Endothelial cell of umbilical vein (primary cell): ENCODE measurements at regions not wholly inside any gene's neighbourhood (a gene's known extent, or its start where the extent isn't known, plus 50 kb on each side); places are given as distances from the start of the nearest gene placed in this dataset.

Experiments used
- BruUV-seq: library from RNA; stranded (reverse); fragments of 400-500 nt; replicated peaks from 2 replicates; lab custom pipeline; 2021; lab: Mats Ljungman, UMichigan
- CTCF ChIA-PET: fragments of 300-600, 350-600 bp; sonication (Branson Sonifier 250); formaldehyde crosslinking; loops from one replicate; lab custom pipeline; 2021; ENCODE audit warnings: antibody characterized with exemption, inconsistent platforms; lab: Charles Lee
- POLR2A ChIA-PET: fragments of 300-600, 350-600 bp; sonication (Branson Sonifier 250); formaldehyde crosslinking; loops from one replicate; lab custom pipeline; 2021; ENCODE audit warnings: antibody characterized with exemption, inconsistent platforms; lab: Charles Lee
- DNase-seq: peaks from one replicate; pipeline ENCODE4 v3.0.0-alpha.2; 2011; ENCODE audit warnings: low read depth, low spot score
- FAIRE-seq: peaks from 2 replicates; lab custom pipeline; 2011; peaks lifted over from hg19 to GRCh38; lab: Jason Lieb, UNC
- H2AFZ ChIP-seq: 2 replicates; pipeline ENCODE4 v1.6.0; 2012; ENCODE audit warnings: low read depth, low read length, control low read depth, inconsistent platforms
- H3K27ac ChIP-seq: 2 replicates; pipeline ENCODE4 v1.5.1; 2011; ENCODE audit warnings: low read depth, mild to moderate bottlenecking, control low read depth, low read length, moderate library complexity; ENCODE audit not compliant: insufficient read depth
- H3K27me3 ChIP-seq, 2 experiments: 2 replicates each; pipeline versions ENCODE4 v1.6.0 to v1.6.1; 2011; ENCODE audit warnings: low read length in 2 of 2, mixed read lengths in 1 of 2; ENCODE audit not compliant: control insufficient read depth in 2 of 2, insufficient read depth in 2 of 2
- H3K36me3 ChIP-seq, 2 experiments: 2 replicates in 1 of 2; 3 replicates in 1 of 2; pipeline ENCODE4 v1.5.1; 2011; ENCODE audit warnings: low read length in 2 of 2, mild to moderate bottlenecking in 1 of 2, moderate library complexity in 1 of 2; ENCODE audit not compliant: control insufficient read depth in 2 of 2, insufficient read depth in 2 of 2; ENCODE audit errors: extremely low read depth in 1 of 2
- H3K4me1 ChIP-seq: 3 replicates; pipeline ENCODE4 v1.5.1; 2011; ENCODE audit warnings: mild to moderate bottlenecking, low read length; ENCODE audit not compliant: control insufficient read depth, insufficient read depth; ENCODE audit errors: extremely low read depth
- H3K4me2 ChIP-seq: 2 replicates; pipeline ENCODE4 v1.6.1; 2011; ENCODE audit warnings: low read length, control low read depth, mixed read lengths; ENCODE audit not compliant: insufficient read depth
- H3K4me3 ChIP-seq, 3 experiments: fragments of 200-600 bp in 1 of 3; sonication (generic), shearing (Covaris generic) in 1 of 3; replicated peaks in 1 of 3; 2 replicates each; pipeline ENCODE4 v1.5.1; 2011 to 2016; ENCODE audit warnings: control low read depth in 3 of 3, low read length in 3 of 3, mild to moderate bottlenecking in 2 of 3, inconsistent platforms in 1 of 3, low read depth in 1 of 3, moderate library complexity in 1 of 3; ENCODE audit not compliant: insufficient read depth in 1 of 3
- H3K79me2 ChIP-seq: 2 replicates; pipeline ENCODE4 v1.6.0; 2012; ENCODE audit warnings: low read length, inconsistent platforms; ENCODE audit not compliant: control insufficient read depth, insufficient read depth
- H3K9ac ChIP-seq: replicated peaks from 2 replicates; pipeline ENCODE3; 2011; ENCODE audit warnings: low read length, control low read depth; ENCODE audit not compliant: insufficient read depth; ENCODE audit errors: extremely low read depth
- H3K9me1 ChIP-seq: replicated peaks from 3 replicates; pipeline ENCODE4 v1.6.0; 2011; ENCODE audit warnings: mild to moderate bottlenecking, low read length; ENCODE audit not compliant: control insufficient read depth, insufficient read depth; ENCODE audit errors: extremely low read depth
- H3K9me3 ChIP-seq: replicated peaks from 2 replicates; pipeline ENCODE4 v1.5.1; 2012; ENCODE audit warnings: low read length, inconsistent platforms; ENCODE audit not compliant: control insufficient read depth, insufficient read depth
- H4K20me1 ChIP-seq: replicated peaks from 2 replicates; pipeline ENCODE3; 2011; ENCODE audit warnings: mild to moderate bottlenecking, low read length; ENCODE audit not compliant: control insufficient read depth, insufficient read depth; ENCODE audit errors: extremely low read depth
- EZH2 ChIP-seq: IDR thresholded peaks from 2 replicates; pipeline ENCODE4 v1.6.1; 2012; ENCODE audit warnings: borderline replicate concordance, low read depth, mild to moderate bottlenecking, moderate library complexity, low read length, inconsistent platforms; ENCODE audit not compliant: severe bottlenecking
- FOS ChIP-seq: IDR thresholded peaks from 2 replicates; pipeline ENCODE4 v1.6.1; 2011; ENCODE audit warnings: mild to moderate bottlenecking, low read length, moderate library complexity, borderline replicate concordance; ENCODE audit not compliant: insufficient read depth
- GATA2 ChIP-seq: IDR thresholded peaks from 2 replicates; pipeline ENCODE4 v1.7.0; 2011; ENCODE audit warnings: low read depth, mild to moderate bottlenecking, moderate library complexity, mixed read lengths, low read length; ENCODE audit not compliant: insufficient read length, insufficient read depth
- JUN ChIP-seq: IDR thresholded peaks from 2 replicates; pipeline ENCODE4 v1.6.1; 2011; ENCODE audit warnings: borderline replicate concordance, low read depth; ENCODE audit not compliant: insufficient read length, insufficient read depth
- MYC ChIP-seq: IDR thresholded peaks from one replicate; pipeline ENCODE4 v1.6.1; 2011; ENCODE audit warnings: mild to moderate bottlenecking, low read depth, low read length
- POLR2A ChIP-seq: IDR thresholded peaks from 2 replicates; pipeline ENCODE4 v1.6.1; 2012; ENCODE audit warnings: low read depth, mild to moderate bottlenecking, control low read depth, low read length
- POLR2AphosphoS5 ChIP-seq: IDR thresholded peaks from 2 replicates; pipeline ENCODE4 v1.6.1; 2012; ENCODE audit warnings: low read depth, mild to moderate bottlenecking, control low read depth, low read length, moderate library complexity; ENCODE audit not compliant: insufficient read depth
- dilution Hi-C: fragments of 300-500 bp; cut with MboI; formaldehyde crosslinking; loops from one replicate; pipeline ENCODE4 v1.15.0; 2019; ENCODE audit warnings: low sequenced_read_pairs; ENCODE audit not compliant: extremely low pct_ligation_motif_present
- intact Hi-C: fragments of 100-400 bp; cut with micrococcal nuclease; formaldehyde crosslinking; loops from one replicate; pipeline ENCODE4 v1.10.0; 2022
- TF ChIP-seq, protein P1 (sequence below): IDR thresholded peaks from 2 replicates; pipeline ENCODE4 v1.6.1; 2011; ENCODE audit not compliant: insufficient read depth, insufficient read length
- TF ChIP-seq, protein P2 (sequence below), 2 donors: IDR thresholded peaks; 1 replicate in 1 of 2; 2 replicates in 1 of 2; pipeline ENCODE4 v1.5.1; 2011; ENCODE audit warnings: low read length in 2 of 2, mild to moderate bottlenecking in 2 of 2, moderate library complexity in 2 of 2, control low read depth in 1 of 2, inconsistent platforms in 1 of 2, low read depth in 1 of 2; ENCODE audit not compliant: insufficient read depth in 1 of 2; ENCODE audit errors: extremely low read depth in 1 of 2

- dilution Hi-C loops (no loop called here), intact Hi-C loops (no loop called here)
- ChIA-PET CTCF (interaction anchor here (1.0 to 2.5 kb wide), 5 partner anchors 9 to 51 kb away, joined by 3 to 7 read pairs (median 5); no protein-coding TSS in a partner anchor), POLR2A (no interaction called here)
- Histone ChIP-seq H2AFZ (no peak overlapping the region), H3K4me1 (peaks cover 13% of the 10 kb centered on the region), H4K20me1 (no peaks in the 10 kb centered on the region), H3K36me3 (no peaks in the 10 kb centered on the region), H3K9me1 (no peaks in the 10 kb centered on the region), H3K4me2 (no peak overlapping the region), H3K9me3 (no peaks in the 10 kb centered on the region), H3K9ac (no peak overlapping the region), H3K27ac (no peak overlapping the region), H3K4me3 (no peak overlapping the region), H3K79me2 (no peaks in the 10 kb centered on the region), H3K27me3 (peaks cover 0 to 1% of the 10 kb centered on the region in 2 experiments)
- no TSS peak for BruUV-seq
- peak; percentile 78 for FAIRE-seq
- DNase-seq = peak; percentile 43
- TF ChIP-seq FOS (no peak), POLR2A (no peak), EZH2 (no peak), POLR2AphosphoS5 (no peak), MYC (no peak), JUN (no peak), GATA2 (no peak)
- TF ChIP-seq, protein P1, sequence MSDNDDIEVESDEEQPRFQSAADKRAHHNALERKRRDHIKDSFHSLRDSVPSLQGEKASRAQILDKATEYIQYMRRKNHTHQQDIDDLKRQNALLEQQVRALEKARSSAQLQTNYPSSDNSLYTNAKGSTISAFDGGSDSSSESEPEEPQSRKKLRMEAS = no peak
- TF ChIP-seq, protein P2, sequence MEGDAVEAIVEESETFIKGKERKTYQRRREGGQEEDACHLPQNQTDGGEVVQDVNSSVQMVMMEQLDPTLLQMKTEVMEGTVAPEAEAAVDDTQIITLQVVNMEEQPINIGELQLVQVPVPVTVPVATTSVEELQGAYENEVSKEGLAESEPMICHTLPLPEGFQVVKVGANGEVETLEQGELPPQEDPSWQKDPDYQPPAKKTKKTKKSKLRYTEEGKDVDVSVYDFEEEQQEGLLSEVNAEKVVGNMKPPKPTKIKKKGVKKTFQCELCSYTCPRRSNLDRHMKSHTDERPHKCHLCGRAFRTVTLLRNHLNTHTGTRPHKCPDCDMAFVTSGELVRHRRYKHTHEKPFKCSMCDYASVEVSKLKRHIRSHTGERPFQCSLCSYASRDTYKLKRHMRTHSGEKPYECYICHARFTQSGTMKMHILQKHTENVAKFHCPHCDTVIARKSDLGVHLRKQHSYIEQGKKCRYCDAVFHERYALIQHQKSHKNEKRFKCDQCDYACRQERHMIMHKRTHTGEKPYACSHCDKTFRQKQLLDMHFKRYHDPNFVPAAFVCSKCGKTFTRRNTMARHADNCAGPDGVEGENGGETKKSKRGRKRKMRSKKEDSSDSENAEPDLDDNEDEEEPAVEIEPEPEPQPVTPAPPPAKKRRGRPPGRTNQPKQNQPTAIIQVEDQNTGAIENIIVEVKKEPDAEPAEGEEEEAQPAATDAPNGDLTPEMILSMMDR (IDR thresholded peaks at IDR 0.05; ENCODE audit: extremely low read depth in 1 of 2, insufficient read depth in 1 of 2, low read depth in 1 of 2, low read length in 2 of 2) = no peak
These were observed 128.4 kb downstream of the SEC61B start for GRCh38 chr9:99350461-99350860.
